DOHH2 (cell line): ENCODE measurements at regions not wholly inside any gene's neighbourhood (a gene's known extent, or its start where the extent isn't known, plus 50 kb on each side); places are given as distances from the start of the nearest gene placed in this dataset.

Source experiments
- H3F3A ChIP-seq: fragments of 200-600 bp; sonication (generic), shearing (Covaris generic); 2 replicates; pipeline ENCODE4 v1.6.0; 2016; ENCODE audit warnings: antibody characterized with exemption, mild to moderate bottlenecking; ENCODE audit not compliant: control insufficient read depth, insufficient read depth
- H3K27ac ChIP-seq: fragments of 200-600 bp; sonication (generic); 2 replicates; pipeline ENCODE4 v1.5.1; 2014; ENCODE audit warnings: low read depth, mild to moderate bottlenecking, low read length, moderate library complexity
- H3K27me3 ChIP-seq: fragments of 200-600 bp; sonication (generic); 2 replicates; pipeline ENCODE4 v1.6.1; 2014; ENCODE audit warnings: mild to moderate bottlenecking, low read length, mixed read lengths; ENCODE audit not compliant: control insufficient read depth
- H3K36me3 ChIP-seq: fragments of 200-600 bp; sonication (generic); 2 replicates; pipeline ENCODE4 v1.6.1; 2014; ENCODE audit warnings: mild to moderate bottlenecking, low read length, moderate library complexity, mixed read lengths; ENCODE audit not compliant: control insufficient read depth
- H3K4me1 ChIP-seq: fragments of 200-600 bp; sonication (generic); 2 replicates; pipeline ENCODE4 v1.6.1; 2014; ENCODE audit warnings: mild to moderate bottlenecking, low read length, mixed read lengths; ENCODE audit not compliant: control insufficient read depth
- H3K4me2 ChIP-seq: fragments of 200-600 bp; sonication (generic); 2 replicates; pipeline ENCODE4 v1.6.0; 2014; ENCODE audit warnings: mild to moderate bottlenecking, low read length, moderate library complexity
- H3K4me3 ChIP-seq: fragments of 200-600 bp; sonication (generic); 2 replicates; pipeline ENCODE4 v1.5.1; 2014; ENCODE audit warnings: mild to moderate bottlenecking, low read length, mixed read lengths
- H3K79me2 ChIP-seq: fragments of 200-600 bp; sonication (generic); 2 replicates; pipeline ENCODE4 v1.6.1; 2014; ENCODE audit warnings: mild to moderate bottlenecking, low read length, mixed read lengths; ENCODE audit not compliant: control insufficient read depth
- H3K9me2 ChIP-seq: fragments of 200-600 bp; sonication (generic); replicated peaks from 2 replicates; pipeline ENCODE4 v1.6.1; 2014; ENCODE audit warnings: mild to moderate bottlenecking, low read length, mixed read lengths; ENCODE audit not compliant: control insufficient read depth
- H3K9me3 ChIP-seq: fragments of 200-600 bp; sonication (generic); 2 replicates; pipeline ENCODE4 v1.6.1; 2014; ENCODE audit warnings: antibody characterized with exemption, low read length, mixed read lengths; ENCODE audit not compliant: control insufficient read depth, insufficient read depth
- H4K20me1 ChIP-seq: fragments of 200-600 bp; sonication (generic); 2 replicates; pipeline ENCODE4 v1.6.0; 2014; ENCODE audit warnings: low read depth, mild to moderate bottlenecking, antibody characterized with exemption, low read length, moderate library complexity; ENCODE audit not compliant: control insufficient read depth, insufficient read depth
- EZH2phosphoT487 ChIP-seq: fragments of 200-600 bp; sonication (generic); IDR thresholded peaks from 2 replicates; pipeline ENCODE4 v1.6.1; 2017; ENCODE audit warnings: borderline replicate concordance, mild to moderate bottlenecking, antibody characterized with exemption, low read length, moderate library complexity, mixed read lengths
- TF ChIP-seq, protein P1 (sequence below): fragments of 200-600 bp; sonication (generic); IDR thresholded peaks from one replicate; pipeline ENCODE4 v1.5.1; 2014; ENCODE audit warnings: antibody characterized with exemption, mild to moderate bottlenecking, low read depth, low read length; ENCODE audit not compliant: poor library complexity, severe bottlenecking

DNA sequence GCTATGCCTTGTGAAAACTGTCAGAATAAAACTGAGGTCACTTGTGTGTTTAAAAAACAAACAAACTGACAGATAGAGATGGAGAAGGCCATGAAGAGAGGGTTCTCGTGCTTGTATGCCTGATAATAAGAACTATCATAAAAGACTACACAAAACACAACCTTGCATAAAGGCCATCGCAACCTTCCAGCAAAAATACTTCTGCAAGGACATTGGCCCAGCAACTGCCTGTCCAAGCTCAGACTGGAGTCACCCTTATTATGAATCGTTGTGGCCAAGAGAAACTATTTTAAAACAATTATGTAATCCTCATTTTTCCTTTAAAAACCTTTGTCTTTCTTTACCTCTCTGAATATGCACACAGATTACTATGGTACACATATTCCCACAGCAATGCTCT is 93.0 kb upstream of the SMLR1 start:
- no peaks in the 10 kb centered on the region for H4K20me1 ChIP-seq
- H3K36me3 ChIP-seq: no peaks in the 10 kb centered on the region
- no peaks in the 10 kb centered on the region for H3K9me3 ChIP-seq
- H3F3A ChIP-seq: no peaks in the 10 kb centered on the region
- no peak overlapping the region for H3K27ac ChIP-seq
- H3K4me2 ChIP-seq: no peak overlapping the region
- no peaks in the 10 kb centered on the region for H3K4me1 ChIP-seq
- no peaks in the 10 kb centered on the region for H3K27me3 ChIP-seq
- no peak overlapping the region for H3K4me3 ChIP-seq
- no peaks in the 10 kb centered on the region for H3K9me2 ChIP-seq
- H3K79me2 ChIP-seq: no peaks in the 10 kb centered on the region
- no peak for TF ChIP-seq EZH2phosphoT487
- TF ChIP-seq, protein P1, sequence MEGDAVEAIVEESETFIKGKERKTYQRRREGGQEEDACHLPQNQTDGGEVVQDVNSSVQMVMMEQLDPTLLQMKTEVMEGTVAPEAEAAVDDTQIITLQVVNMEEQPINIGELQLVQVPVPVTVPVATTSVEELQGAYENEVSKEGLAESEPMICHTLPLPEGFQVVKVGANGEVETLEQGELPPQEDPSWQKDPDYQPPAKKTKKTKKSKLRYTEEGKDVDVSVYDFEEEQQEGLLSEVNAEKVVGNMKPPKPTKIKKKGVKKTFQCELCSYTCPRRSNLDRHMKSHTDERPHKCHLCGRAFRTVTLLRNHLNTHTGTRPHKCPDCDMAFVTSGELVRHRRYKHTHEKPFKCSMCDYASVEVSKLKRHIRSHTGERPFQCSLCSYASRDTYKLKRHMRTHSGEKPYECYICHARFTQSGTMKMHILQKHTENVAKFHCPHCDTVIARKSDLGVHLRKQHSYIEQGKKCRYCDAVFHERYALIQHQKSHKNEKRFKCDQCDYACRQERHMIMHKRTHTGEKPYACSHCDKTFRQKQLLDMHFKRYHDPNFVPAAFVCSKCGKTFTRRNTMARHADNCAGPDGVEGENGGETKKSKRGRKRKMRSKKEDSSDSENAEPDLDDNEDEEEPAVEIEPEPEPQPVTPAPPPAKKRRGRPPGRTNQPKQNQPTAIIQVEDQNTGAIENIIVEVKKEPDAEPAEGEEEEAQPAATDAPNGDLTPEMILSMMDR: no peak

DNA sequence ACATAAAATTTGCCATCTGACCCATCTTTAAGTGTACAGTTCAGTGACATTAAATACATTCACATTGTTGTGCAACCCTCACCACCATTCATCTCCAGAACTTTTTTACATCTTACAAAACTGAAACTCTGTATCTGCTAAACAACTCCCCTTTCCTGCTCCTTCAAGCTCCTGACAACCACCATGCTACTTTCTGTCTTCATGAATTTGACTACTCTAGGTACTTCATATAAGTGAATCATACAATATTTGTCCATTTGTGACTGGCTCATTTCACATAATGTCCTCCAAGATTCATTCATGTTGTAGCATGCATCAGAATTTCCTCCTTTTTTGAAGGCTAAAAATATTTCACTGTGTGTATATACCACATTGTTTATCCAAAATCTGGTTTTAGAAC is 86.9 kb upstream of the SMLR1 start:
- Histone ChIP-seq H3K4me2 (no peak overlapping the region), H3K4me3 (no peak overlapping the region), H3F3A (no peaks in the 10 kb centered on the region), H3K27me3 (no peaks in the 10 kb centered on the region), H4K20me1 (no peaks in the 10 kb centered on the region), H3K9me2 (no peaks in the 10 kb centered on the region), H3K79me2 (no peaks in the 10 kb centered on the region), H3K36me3 (no peaks in the 10 kb centered on the region), H3K27ac (no peak overlapping the region), H3K9me3 (no peaks in the 10 kb centered on the region), H3K4me1 (no peaks in the 10 kb centered on the region)
- TF ChIP-seq, protein P1: no peak
- no peak for TF ChIP-seq EZH2phosphoT487

DNA sequence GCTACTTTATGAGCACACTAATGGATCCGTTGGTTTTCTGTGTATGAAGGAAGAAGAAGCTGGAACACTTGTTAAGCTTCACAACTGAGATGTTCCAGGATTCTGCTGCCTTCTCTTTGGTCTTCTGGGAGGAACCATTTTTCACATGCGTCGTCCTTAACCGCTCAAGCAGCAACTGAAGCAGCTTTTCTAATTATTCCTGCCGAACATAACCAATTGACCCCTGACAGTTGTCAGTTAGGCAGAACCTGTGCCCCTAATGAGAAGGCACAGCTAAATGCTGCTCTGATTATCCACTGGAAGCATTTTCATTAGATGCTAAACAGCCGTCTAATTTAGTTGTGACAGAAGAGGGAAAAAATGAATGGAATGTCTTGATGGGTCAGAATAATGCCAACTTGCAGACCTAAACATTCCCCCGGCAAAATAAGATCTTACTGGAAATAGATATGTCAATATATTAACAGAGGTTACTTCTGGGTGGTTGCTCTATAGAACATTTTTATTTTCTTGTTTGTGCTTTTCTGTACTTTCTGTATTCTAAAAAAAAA is 85.0 kb upstream of the SMLR1 start:
- Histone ChIP-seq H3K9me3 (no peaks in the 10 kb centered on the region), H3K27me3 (no peaks in the 10 kb centered on the region)

More for the DNA sequence above, 85.0 kb upstream of the SMLR1 start:
- no peak overlapping the region for H3K4me2 ChIP-seq
- H3K9me2 ChIP-seq: no peaks in the 10 kb centered on the region
- no peaks in the 10 kb centered on the region for H3F3A ChIP-seq
- no peak for TF ChIP-seq EZH2phosphoT487
- TF ChIP-seq, protein P1: no peak
- no peaks in the 10 kb centered on the region for H4K20me1 ChIP-seq
- no peaks in the 10 kb centered on the region for H3K4me1 ChIP-seq
- H3K79me2 ChIP-seq: no peaks in the 10 kb centered on the region
- H3K36me3 ChIP-seq: no peaks in the 10 kb centered on the region
- no peak overlapping the region for H3K4me3 ChIP-seq
- no peak overlapping the region for H3K27ac ChIP-seq
